ENCODE measurements at regions not wholly inside any gene's neighbourhood (a gene's known extent, or its start where the extent isn't known, plus 50 kb on each side); places are given as distances from the start of the nearest gene placed in this dataset.

DNA sequence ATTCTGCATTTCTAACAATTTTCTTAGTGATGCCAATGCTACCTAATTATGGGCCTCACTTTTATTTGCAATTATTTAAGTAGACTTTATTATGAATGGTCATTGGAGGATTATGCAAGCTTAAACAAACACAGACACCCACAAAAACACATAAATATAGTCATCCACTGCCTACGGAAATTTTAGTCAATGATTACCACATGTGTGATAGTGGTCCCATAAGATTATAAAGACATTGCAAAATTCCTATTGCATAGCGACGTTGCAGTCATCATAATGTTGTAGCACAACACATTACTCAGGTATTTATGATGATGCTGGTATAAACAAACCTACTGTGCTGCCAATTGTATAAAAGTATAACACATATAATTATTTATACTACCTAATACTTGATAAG is 247.8 kb upstream of the ALCAM start:
- H3K36me3 ChIP-seq (ENCODE audit: control insufficient read depth, insufficient read depth, low read length) = no peaks in the 10 kb centered on the region
- no peak for ATAC-seq
- no peak overlapping the region for H3K4me3 ChIP-seq (ENCODE audit: low read depth in 2 of 2, low read length in 2 of 2)
- ChIA-PET POLR2A (no interaction called here), CTCF (no interaction called here)
- TF ChIP-seq SIN3A (IDR thresholded peaks at IDR 0.05; ENCODE audit: borderline replicate concordance, insufficient read depth, low read depth, low read length) (no peak), TCF7L2 (IDR thresholded peaks at IDR 0.05; ENCODE audit: low read depth, low read length) (no peak), CTCF (IDR thresholded peaks at IDR 0.05) (no peak)
- TF ChIP-seq, protein P1, sequence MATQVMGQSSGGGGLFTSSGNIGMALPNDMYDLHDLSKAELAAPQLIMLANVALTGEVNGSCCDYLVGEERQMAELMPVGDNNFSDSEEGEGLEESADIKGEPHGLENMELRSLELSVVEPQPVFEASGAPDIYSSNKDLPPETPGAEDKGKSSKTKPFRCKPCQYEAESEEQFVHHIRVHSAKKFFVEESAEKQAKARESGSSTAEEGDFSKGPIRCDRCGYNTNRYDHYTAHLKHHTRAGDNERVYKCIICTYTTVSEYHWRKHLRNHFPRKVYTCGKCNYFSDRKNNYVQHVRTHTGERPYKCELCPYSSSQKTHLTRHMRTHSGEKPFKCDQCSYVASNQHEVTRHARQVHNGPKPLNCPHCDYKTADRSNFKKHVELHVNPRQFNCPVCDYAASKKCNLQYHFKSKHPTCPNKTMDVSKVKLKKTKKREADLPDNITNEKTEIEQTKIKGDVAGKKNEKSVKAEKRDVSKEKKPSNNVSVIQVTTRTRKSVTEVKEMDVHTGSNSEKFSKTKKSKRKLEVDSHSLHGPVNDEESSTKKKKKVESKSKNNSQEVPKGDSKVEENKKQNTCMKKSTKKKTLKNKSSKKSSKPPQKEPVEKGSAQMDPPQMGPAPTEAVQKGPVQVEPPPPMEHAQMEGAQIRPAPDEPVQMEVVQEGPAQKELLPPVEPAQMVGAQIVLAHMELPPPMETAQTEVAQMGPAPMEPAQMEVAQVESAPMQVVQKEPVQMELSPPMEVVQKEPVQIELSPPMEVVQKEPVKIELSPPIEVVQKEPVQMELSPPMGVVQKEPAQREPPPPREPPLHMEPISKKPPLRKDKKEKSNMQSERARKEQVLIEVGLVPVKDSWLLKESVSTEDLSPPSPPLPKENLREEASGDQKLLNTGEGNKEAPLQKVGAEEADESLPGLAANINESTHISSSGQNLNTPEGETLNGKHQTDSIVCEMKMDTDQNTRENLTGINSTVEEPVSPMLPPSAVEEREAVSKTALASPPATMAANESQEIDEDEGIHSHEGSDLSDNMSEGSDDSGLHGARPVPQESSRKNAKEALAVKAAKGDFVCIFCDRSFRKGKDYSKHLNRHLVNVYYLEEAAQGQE (IDR thresholded peaks at IDR 0.05; ENCODE audit: insufficient read depth in 1 of 2, low read depth in 2 of 2, low read length in 1 of 2) = no peak
- no peak overlapping the region for H3K27ac ChIP-seq (ENCODE audit: low read length)
- intact Hi-C loops (cut with micrococcal nuclease; ENCODE audit: unreplicated experiment) = no loop called here
- BruUV-seq (replicated peaks) = no TSS peak
- H3K27me3 ChIP-seq (ENCODE audit: control insufficient read depth, insufficient read depth, low read length) = no peaks in the 10 kb centered on the region
- DNase-seq (ENCODE audit: low read depth, low spot score) = no peak
- no peaks in the 10 kb centered on the region; the same call in 1 of the 2 replicates for H3K9me3 ChIP-seq (ENCODE audit: control insufficient read depth, insufficient read depth, low read depth, low read length)
- in situ Hi-C loops (cut with HindIII; ENCODE audit: low pct_unique_long_range_greater_than_20kb, low sequenced_read_pairs) = no loop called here
- H3K4me1 ChIP-seq (ENCODE audit: control insufficient read depth, insufficient read depth, low read length) = no peaks in the 10 kb centered on the region

DNA sequence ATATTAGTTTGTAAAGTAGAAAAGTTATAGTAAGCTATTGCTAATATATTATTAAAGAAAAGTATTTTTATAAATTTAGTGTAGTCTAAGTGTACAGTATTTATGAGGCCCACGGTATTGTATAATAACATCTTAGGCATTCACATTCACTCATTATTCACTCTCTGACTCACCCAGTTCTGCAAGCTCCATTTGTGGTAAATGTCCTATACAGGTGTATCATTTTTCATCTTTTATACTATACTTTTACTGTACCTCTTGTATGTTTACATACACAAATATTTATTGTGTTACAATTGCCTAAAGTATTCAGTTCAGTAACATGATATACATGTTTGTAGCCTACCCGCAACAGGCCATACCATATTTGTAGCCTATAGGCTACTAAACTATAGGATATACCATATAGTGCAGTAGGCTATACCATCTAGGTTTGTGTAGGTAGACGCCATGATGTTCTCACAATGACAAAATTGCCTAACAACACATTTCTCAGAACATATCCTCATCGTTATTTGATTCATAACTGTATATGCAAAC is 246.8 kb upstream of the ALCAM start:
- H3K27me3 ChIP-seq (ENCODE audit: control insufficient read depth, insufficient read depth, low read length) = no peaks in the 10 kb centered on the region
- POLR2A ChIA-PET = no interaction called here
- in situ Hi-C loops (cut with HindIII; ENCODE audit: low pct_unique_long_range_greater_than_20kb, low sequenced_read_pairs) = no loop called here
- CTCF ChIA-PET = no interaction called here
- H3K4me3 ChIP-seq (ENCODE audit: low read depth in 2 of 2, low read length in 2 of 2) = no peak overlapping the region
- DNase-seq (ENCODE audit: low read depth, low spot score) = no peak
- no TSS peak for BruUV-seq (replicated peaks)
- TF ChIP-seq, protein P1 (IDR thresholded peaks at IDR 0.05; ENCODE audit: insufficient read depth in 1 of 2, low read depth in 2 of 2, low read length in 1 of 2) = no peak
- no peak for TF ChIP-seq TCF7L2 (IDR thresholded peaks at IDR 0.05; ENCODE audit: low read depth, low read length)
- TF ChIP-seq SIN3A (IDR thresholded peaks at IDR 0.05; ENCODE audit: borderline replicate concordance, insufficient read depth, low read depth, low read length) = no peak
- no peak for TF ChIP-seq CTCF (IDR thresholded peaks at IDR 0.05)
- intact Hi-C loops (cut with micrococcal nuclease; ENCODE audit: unreplicated experiment) = no loop called here
- no peaks in the 10 kb centered on the region for H3K36me3 ChIP-seq (ENCODE audit: control insufficient read depth, insufficient read depth, low read length)
- no peak for ATAC-seq
- H3K4me1 ChIP-seq (ENCODE audit: control insufficient read depth, insufficient read depth, low read length) = no peaks in the 10 kb centered on the region
- H3K27ac ChIP-seq (ENCODE audit: low read length) = no peak overlapping the region
- no peaks in the 10 kb centered on the region; the same call in 1 of the 2 replicates for H3K9me3 ChIP-seq (ENCODE audit: control insufficient read depth, insufficient read depth, low read depth, low read length)
